Suprapubic skin (tissue), 4 donors: ENCODE measurements at regions not wholly inside any gene's neighbourhood (a gene's known extent, or its start where the extent isn't known, plus 50 kb on each side); places are given as distances from the start of the nearest gene placed in this dataset.
"Not testable (repeated sequence)": the region's sequence is repeated elsewhere in the genome, so short reads cannot be mapped to it uniquely, and the experiment has no call there.

Experiments
- DNase-seq, 2 donors: peaks; one replicate each; pipeline ENCODE4 v3.0.0-alpha.2; 2019; ENCODE audit warnings: low spot score in 2 of 2
- H3K27ac ChIP-seq: fragments of 200-600 bp; sonication (generic); one replicate; pipeline ENCODE4 v1.5.1; 2019
- H3K27me3 ChIP-seq: fragments of 200-600 bp; sonication (generic); one replicate; pipeline ENCODE4 v1.5.1; 2019
- H3K36me3 ChIP-seq: fragments of 200-600 bp; sonication (generic); one replicate; pipeline ENCODE4 v1.5.1; 2019
- H3K4me1 ChIP-seq: fragments of 200-600 bp; sonication (generic); one replicate; pipeline ENCODE4 v1.5.1; 2019
- H3K4me3 ChIP-seq: fragments of 200-600 bp; sonication (generic); one replicate; pipeline ENCODE4 v1.5.1; 2019; ENCODE audit warnings: mild to moderate bottlenecking
- H3K9me3 ChIP-seq: fragments of 200-600 bp; sonication (generic); one replicate; pipeline ENCODE4 v1.5.1; 2019
- CTCF ChIP-seq, 2 donors: fragments of 200-600 bp in 1 of 2; fragments of 450-650 bp in 1 of 2; sonication (generic) in 1 of 2; IDR thresholded peaks; one replicate each; pipeline ENCODE4 v1.5.1; 2016 to 2019; ENCODE audit warnings: antibody characterized with exemption in 2 of 2, mild to moderate bottlenecking in 1 of 2, moderate library complexity in 1 of 2
- EP300 ChIP-seq: sonication (generic); formaldehyde crosslinking; IDR thresholded peaks from one replicate; pipeline ENCODE4 v1.6.1; 2017; ENCODE audit warnings: antibody characterized with exemption
- POLR2A ChIP-seq, 2 donors: fragments of 450-650 bp; IDR thresholded peaks; one replicate each; pipeline ENCODE4 v1.6.1; 2017; ENCODE audit warnings: antibody characterized with exemption in 2 of 2, mild to moderate bottlenecking in 2 of 2, moderate library complexity in 2 of 2
- POLR2AphosphoS5 ChIP-seq, 3 donors: sonication (generic); formaldehyde crosslinking; IDR thresholded peaks; one replicate each; pipeline ENCODE4 v1.6.1; 2017; ENCODE audit warnings: antibody characterized with exemption in 3 of 3
- WGBS: methylation state at CpG from one replicate; pipeline ENCODE4 v1.1.5; 2018; 5-methylcytosine and 5-hydroxymethylcytosine counted together

GRCh38 chr6:125640441-125641150 lies 108.8 kb upstream of the HEY2 start:
- no peak for DNase-seq

GRCh38 chr6:125643967-125644661 lies 105.3 kb upstream of the HEY2 start:
- not testable (repeated sequence) for H3K27me3 ChIP-seq, H3K4me3 ChIP-seq, H3K27ac ChIP-seq, DNase-seq, H3K36me3 ChIP-seq, H3K4me1 ChIP-seq, H3K9me3 ChIP-seq
- WGBS = 95% methylated on average over 21 of the region's 27 CpGs

More at GRCh38 chr6:125640441-125641150, 108.8 kb upstream of the HEY2 start:
- Histone ChIP-seq H3K9me3 (no peaks in the 10 kb centered on the region), H3K27ac (no peak overlapping the region), H3K4me3 (no peak overlapping the region), H3K36me3 (no peaks in the 10 kb centered on the region), H3K4me1 (peaks cover 5% of the 10 kb centered on the region), H3K27me3 (no peaks in the 10 kb centered on the region)
- WGBS = 88% methylated on average over 5 of the region's 5 CpGs
- no peak for TF ChIP-seq POLR2AphosphoS5 (IDR thresholded peaks at IDR 0.05)
- no peak for TF ChIP-seq EP300
- TF ChIP-seq POLR2A (IDR thresholded peaks at IDR 0.05) = no peak
- TF ChIP-seq CTCF (IDR thresholded peaks at IDR 0.05) = no peak

GRCh38 chr6:125647391-125647790 lies 102.0 kb upstream of the HEY2 start:
- Histone ChIP-seq H3K9me3 (no peaks in the 10 kb centered on the region), H3K4me1 (no peaks in the 10 kb centered on the region), H3K27ac (no peak overlapping the region), H3K4me3 (no peak overlapping the region), H3K36me3 (no peaks in the 10 kb centered on the region), H3K27me3 (no peaks in the 10 kb centered on the region)
- no peak for DNase-seq
- no peak for TF ChIP-seq POLR2AphosphoS5 (IDR thresholded peaks at IDR 0.05)
- no peak for TF ChIP-seq POLR2A (IDR thresholded peaks at IDR 0.05)
- TF ChIP-seq CTCF (IDR thresholded peaks at IDR 0.05) = no peak
- no peak for TF ChIP-seq EP300
- 96% methylated on average over 4 of the region's 4 CpGs for WGBS

GRCh38 chr6:125653752-125654151 lies 95.7 kb upstream of the HEY2 start:
- not testable (repeated sequence) for DNase-seq, H3K4me1 ChIP-seq

GRCh38 chr6:125655511-125655910 lies 93.9 kb upstream of the HEY2 start:
- DNase-seq = no peak
- Histone ChIP-seq H3K36me3 (no peaks in the 10 kb centered on the region), H3K4me1 (no peaks in the 10 kb centered on the region), H3K9me3 (no peaks in the 10 kb centered on the region), H3K27me3 (no peaks in the 10 kb centered on the region), H3K4me3 (no peak overlapping the region), H3K27ac (no peak overlapping the region)
- 96% methylated on average over 1 of the region's 1 CpG for WGBS
- TF ChIP-seq CTCF (IDR thresholded peaks at IDR 0.05) (no peak), POLR2AphosphoS5 (IDR thresholded peaks at IDR 0.05) (no peak), EP300 (no peak), POLR2A (IDR thresholded peaks at IDR 0.05) (no peak)

More at GRCh38 chr6:125653752-125654151, 95.7 kb upstream of the HEY2 start:
- H3K4me3 ChIP-seq, H3K27ac ChIP-seq, H3K27me3 ChIP-seq, H3K36me3 ChIP-seq, H3K9me3 ChIP-seq: not testable (repeated sequence)

GRCh38 chr6:125656287-125656870 lies 93.1 kb upstream of the HEY2 start:
- H3K27ac ChIP-seq = no peak overlapping the region
- DNase-seq = no peak
- TF ChIP-seq EP300 (no peak), POLR2AphosphoS5 (IDR thresholded peaks at IDR 0.05) (no peak), POLR2A (IDR thresholded peaks at IDR 0.05) (no peak), CTCF (IDR thresholded peaks at IDR 0.05) (no peak)
- H3K4me1 ChIP-seq = no peaks in the 10 kb centered on the region
- WGBS = 72% methylated on average over 5 of the region's 5 CpGs
- no peaks in the 10 kb centered on the region for H3K9me3 ChIP-seq
- no peaks in the 10 kb centered on the region for H3K36me3 ChIP-seq
- H3K4me3 ChIP-seq = no peak overlapping the region
- H3K27me3 ChIP-seq = no peaks in the 10 kb centered on the region
